ENCODE measurements at regions not wholly inside any gene's neighbourhood (a gene's known extent, or its start where the extent isn't known, plus 50 kb on each side); places are given as distances from the start of the nearest gene placed in this dataset.

GRCh38 chr22:46055181-46055875, 78.4 kb upstream of the WNT7B start:
- H3K9me3 ChIP-seq, result no peaks in the 10 kb centered on the region
- peak overlapping the region; percentile 54 to 99 for H3K9ac ChIP-seq (ENCODE audit: low read depth in 2 of 2, low read length in 2 of 2)
- no peaks in the 10 kb centered on the region for H3K36me3 ChIP-seq
- DNase-seq, result peak; percentile 78
- H3K4me3 ChIP-seq, result peak overlapping the region; percentile 62
- intact Hi-C loops (cut with DNase I), result no loop called here
- TF ChIP-seq, protein P1, sequence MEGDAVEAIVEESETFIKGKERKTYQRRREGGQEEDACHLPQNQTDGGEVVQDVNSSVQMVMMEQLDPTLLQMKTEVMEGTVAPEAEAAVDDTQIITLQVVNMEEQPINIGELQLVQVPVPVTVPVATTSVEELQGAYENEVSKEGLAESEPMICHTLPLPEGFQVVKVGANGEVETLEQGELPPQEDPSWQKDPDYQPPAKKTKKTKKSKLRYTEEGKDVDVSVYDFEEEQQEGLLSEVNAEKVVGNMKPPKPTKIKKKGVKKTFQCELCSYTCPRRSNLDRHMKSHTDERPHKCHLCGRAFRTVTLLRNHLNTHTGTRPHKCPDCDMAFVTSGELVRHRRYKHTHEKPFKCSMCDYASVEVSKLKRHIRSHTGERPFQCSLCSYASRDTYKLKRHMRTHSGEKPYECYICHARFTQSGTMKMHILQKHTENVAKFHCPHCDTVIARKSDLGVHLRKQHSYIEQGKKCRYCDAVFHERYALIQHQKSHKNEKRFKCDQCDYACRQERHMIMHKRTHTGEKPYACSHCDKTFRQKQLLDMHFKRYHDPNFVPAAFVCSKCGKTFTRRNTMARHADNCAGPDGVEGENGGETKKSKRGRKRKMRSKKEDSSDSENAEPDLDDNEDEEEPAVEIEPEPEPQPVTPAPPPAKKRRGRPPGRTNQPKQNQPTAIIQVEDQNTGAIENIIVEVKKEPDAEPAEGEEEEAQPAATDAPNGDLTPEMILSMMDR (IDR thresholded peaks at IDR 0.05), result no peak
- H3K4me1 ChIP-seq, result peaks cover 18% of the 10 kb centered on the region
- peak overlapping the region; percentile 96 for H3K27ac ChIP-seq
- H3K27me3 ChIP-seq, result no peaks in the 10 kb centered on the region

GRCh38 chr22:46055911-46056545, 79.1 kb upstream of the WNT7B start:
- intact Hi-C loops (cut with DNase I), result no loop called here

GRCh38 chr22:46056546-46057245, 79.7 kb upstream of the WNT7B start:
- peak overlapping the region; percentile 96 for H3K27ac ChIP-seq
- no peak for DNase-seq
- TF ChIP-seq, protein P1 (IDR thresholded peaks at IDR 0.05), result no peak
- H3K27me3 ChIP-seq, result no peaks in the 10 kb centered on the region
- no peak overlapping the region for H3K4me3 ChIP-seq
- no peaks in the 10 kb centered on the region for H3K36me3 ChIP-seq
- H3K9ac ChIP-seq (ENCODE audit: low read depth in 2 of 2, low read length in 2 of 2), result peak overlapping the region; percentile 48 to 99
- intact Hi-C loops (cut with DNase I), result no loop called here
- no peaks in the 10 kb centered on the region for H3K9me3 ChIP-seq
- peaks cover 18% of the 10 kb centered on the region for H3K4me1 ChIP-seq

More at GRCh38 chr22:46055911-46056545, 79.1 kb upstream of the WNT7B start:
- Histone ChIP-seq H3K4me3 (no peak overlapping the region), H3K9me3 (no peaks in the 10 kb centered on the region), H3K27me3 (no peaks in the 10 kb centered on the region), H3K9ac (ENCODE audit: low read depth in 2 of 2, low read length in 2 of 2) (peak overlapping the region; percentile 48 to 99), H3K27ac (peak overlapping the region; percentile 96), H3K4me1 (peaks cover 18% of the 10 kb centered on the region), H3K36me3 (no peaks in the 10 kb centered on the region)
- DNase-seq, result no peak
- TF ChIP-seq, protein P1 (IDR thresholded peaks at IDR 0.05), result no peak

- no peak for DNase-seq
- H3K36me3 ChIP-seq, result no peaks in the 10 kb centered on the region
- peaks cover 10% of the 10 kb centered on the region for H3K4me1 ChIP-seq
- no peaks in the 10 kb centered on the region for H3K27me3 ChIP-seq
- TF ChIP-seq, protein P1 (IDR thresholded peaks at IDR 0.05), result no peak
- no peaks in the 10 kb centered on the region for H3K9me3 ChIP-seq
- intact Hi-C loops (cut with DNase I), result no loop called here
- H3K27ac ChIP-seq, result peak overlapping the region; percentile 96
- peak overlapping the region; percentile 58 to 70 for H3K9ac ChIP-seq (ENCODE audit: low read depth in 2 of 2, low read length in 2 of 2)
- H3K4me3 ChIP-seq, result no peak overlapping the region
Measured at GRCh38 chr22:46057246-46058090, 80.5 kb upstream of the WNT7B start.

DNA sequence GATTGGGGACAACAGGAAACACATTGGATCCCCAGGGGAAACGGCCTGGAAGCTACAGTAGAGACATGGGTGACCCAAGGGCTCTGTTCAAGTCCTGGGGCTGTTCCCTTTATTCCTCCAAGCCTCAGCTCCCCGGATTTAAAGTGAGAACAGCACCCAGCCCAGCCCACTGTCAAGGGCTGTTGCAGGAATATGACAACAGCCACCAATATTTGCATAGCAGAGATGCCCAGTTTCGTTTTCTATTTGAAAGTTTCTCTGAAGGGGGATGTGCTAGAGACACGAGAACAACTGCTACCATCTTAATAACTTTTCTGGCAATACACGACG, 81.1 kb upstream of the WNT7B start:
- Histone ChIP-seq H3K4me1 (peaks cover 6% of the 10 kb centered on the region), H3K9ac (ENCODE audit: low read depth in 2 of 2, low read length in 2 of 2) (peak overlapping the region; percentile 58 to 70), H3K4me3 (no peak overlapping the region), H3K27me3 (no peaks in the 10 kb centered on the region), H3K27ac (peak overlapping the region; percentile 96), H3K9me3 (no peaks in the 10 kb centered on the region), H3K36me3 (no peaks in the 10 kb centered on the region)
- intact Hi-C loops (cut with DNase I), result no loop called here
- DNase-seq, result no peak
- TF ChIP-seq, protein P1 (IDR thresholded peaks at IDR 0.05), result no peak

All from colonic mucosa (tissue), 4 donors.